Mesodermal cell (in vitro differentiated cells): ENCODE measurements at regions not wholly inside any gene's neighbourhood (a gene's known extent, or its start where the extent isn't known, plus 50 kb on each side); places are given as distances from the start of the nearest gene placed in this dataset.

Experiments
- H3K27ac ChIP-seq: 2 replicates; pipeline ENCODE4 v1.7.0; 2013; ENCODE audit warnings: mild to moderate bottlenecking, low read depth, low read length, moderate library complexity; ENCODE audit not compliant: severe bottlenecking
- H3K36me3 ChIP-seq: 2 replicates; pipeline ENCODE4 v1.7.1; 2013; ENCODE audit warnings: mild to moderate bottlenecking, low read length, moderate library complexity; ENCODE audit not compliant: control insufficient read depth, insufficient read depth
- H3K4me1 ChIP-seq: one replicate; pipeline ENCODE4 v1.7.1; 2013; ENCODE audit warnings: mild to moderate bottlenecking, low read length; ENCODE audit not compliant: insufficient read depth, control insufficient read depth, poor library complexity, severe bottlenecking
- H3K4me3 ChIP-seq: 2 replicates; pipeline ENCODE4 v1.7.0; 2013; ENCODE audit warnings: low read length, control low read depth, mild to moderate bottlenecking; ENCODE audit not compliant: insufficient read depth, poor library complexity, severe bottlenecking; ENCODE audit errors: extremely low read depth
- H3K9me3 ChIP-seq: 2 replicates; pipeline ENCODE4 v1.7.1; 2013; ENCODE audit warnings: mild to moderate bottlenecking, low read length, moderate library complexity; ENCODE audit not compliant: control insufficient read depth
- WGBS, 2 experiments: methylation state at CpG; one replicate each; pipeline ENCODE4 v1.1.5; 2013; ENCODE audit warnings: missing lambda C conversion rate in 2 of 2; ENCODE audit not compliant: insufficient coverage in 2 of 2; 5-methylcytosine and 5-hydroxymethylcytosine counted together

- H3K9me3 ChIP-seq, result no peaks in the 10 kb centered on the region
- 63 to 81% methylated on average over 1 to 2 of the region's 2 CpGs for WGBS, 2 experiments
- no peaks in the 10 kb centered on the region for H3K36me3 ChIP-seq
- no peak overlapping the region for H3K4me3 ChIP-seq
- H3K4me1 ChIP-seq, result no peaks in the 10 kb centered on the region
- H3K27ac ChIP-seq, result no peak overlapping the region
These were observed 442.6 kb upstream of the LRATD1 start for GRCh38 chr2:14189929-14190328.

- H3K9me3 ChIP-seq, result no peaks in the 10 kb centered on the region
- no peak overlapping the region for H3K4me3 ChIP-seq
- H3K36me3 ChIP-seq, result no peaks in the 10 kb centered on the region
- no CpG with 5 or more reads among the region's 1 CpG for WGBS, 2 experiments
- no peak overlapping the region for H3K27ac ChIP-seq
- no peaks in the 10 kb centered on the region for H3K4me1 ChIP-seq
These were observed 438.3 kb upstream of the LRATD1 start for GRCh38 chr2:14194233-14194632.

GRCh38 chr2:14197293-14197692 is 435.2 kb upstream of the LRATD1 start:
- Histone ChIP-seq H3K36me3 (no peaks in the 10 kb centered on the region), H3K27ac (no peak overlapping the region), H3K4me1 (no peaks in the 10 kb centered on the region), H3K9me3 (no peaks in the 10 kb centered on the region), H3K4me3 (no peak overlapping the region)
- WGBS, 2 experiments, result 45% methylated on average over 1 of the region's 2 CpGs; no CpG with 5 or more reads in 1 of the 2 experiments

- Histone ChIP-seq H3K36me3 (no peaks in the 10 kb centered on the region), H3K9me3 (no peaks in the 10 kb centered on the region), H3K27ac (no peak overlapping the region), H3K4me1 (no peaks in the 10 kb centered on the region), H3K4me3 (no peak overlapping the region)
- 55 to 65% methylated on average over 2 of the region's 3 CpGs for WGBS, 2 experiments
These were observed 433.5 kb upstream of the LRATD1 start for GRCh38 chr2:14199040-14199439.

- no peak overlapping the region for H3K27ac ChIP-seq
These were observed 413.2 kb upstream of the LRATD1 start for GRCh38 chr2:14219306-14219705.

GRCh38 chr2:14220101-14220500 is 412.4 kb upstream of the LRATD1 start:
- 100% methylated on average over 1 of the region's 1 CpG for WGBS, 2 experiments
- Histone ChIP-seq H3K36me3 (no peaks in the 10 kb centered on the region), H3K9me3 (no peaks in the 10 kb centered on the region)

More at GRCh38 chr2:14219306-14219705, 413.2 kb upstream of the LRATD1 start:
- no peaks in the 10 kb centered on the region for H3K9me3 ChIP-seq
- no peak overlapping the region for H3K4me3 ChIP-seq
- no peaks in the 10 kb centered on the region for H3K36me3 ChIP-seq
- 90 to 92% methylated on average over 2 of the region's 3 CpGs for WGBS, 2 experiments
- no peaks in the 10 kb centered on the region for H3K4me1 ChIP-seq

GRCh38 chr2:14221466-14221865 is 411.1 kb upstream of the LRATD1 start:
- 71 to 88% methylated on average over 1 of the region's 4 CpGs for WGBS, 2 experiments
- H3K36me3 ChIP-seq, result no peaks in the 10 kb centered on the region
- no peaks in the 10 kb centered on the region for H3K9me3 ChIP-seq
- H3K4me1 ChIP-seq, result no peaks in the 10 kb centered on the region
- no peak overlapping the region for H3K4me3 ChIP-seq
- no peak overlapping the region for H3K27ac ChIP-seq

More at GRCh38 chr2:14220101-14220500, 412.4 kb upstream of the LRATD1 start:
- Histone ChIP-seq H3K27ac (no peak overlapping the region), H3K4me3 (no peak overlapping the region), H3K4me1 (no peaks in the 10 kb centered on the region)

- Histone ChIP-seq H3K27ac (no peak overlapping the region), H3K4me1 (no peaks in the 10 kb centered on the region), H3K9me3 (no peaks in the 10 kb centered on the region), H3K4me3 (no peak overlapping the region), H3K36me3 (no peaks in the 10 kb centered on the region)
- no CpG with 5 or more reads among the region's 1 CpG for WGBS, 2 experiments
These were observed 408.9 kb upstream of the LRATD1 start for GRCh38 chr2:14223576-14223975.

- Histone ChIP-seq H3K4me1 (no peaks in the 10 kb centered on the region), H3K36me3 (no peaks in the 10 kb centered on the region), H3K27ac (no peak overlapping the region), H3K4me3 (no peak overlapping the region), H3K9me3 (no peaks in the 10 kb centered on the region)
- 67% methylated on average over 1 of the region's 1 CpG; no CpG with 5 or more reads in 1 of the 2 experiments for WGBS, 2 experiments
These were observed 401.1 kb upstream of the LRATD1 start for GRCh38 chr2:14231391-14231898.

GRCh38 chr2:14232217-14232616 is 400.3 kb upstream of the LRATD1 start:
- WGBS, 2 experiments, result 40 to 84% methylated on average over 1 to 2 of the region's 4 CpGs
- H3K27ac ChIP-seq, result no peak overlapping the region
- no peak overlapping the region for H3K4me3 ChIP-seq
- no peaks in the 10 kb centered on the region for H3K36me3 ChIP-seq
- H3K9me3 ChIP-seq, result no peaks in the 10 kb centered on the region
- H3K4me1 ChIP-seq, result no peaks in the 10 kb centered on the region

GRCh38 chr2:14234911-14235310 is 397.6 kb upstream of the LRATD1 start:
- no peaks in the 10 kb centered on the region for H3K4me1 ChIP-seq
- WGBS, 2 experiments, result 90 to 91% methylated on average over 4 of the region's 5 CpGs
- H3K36me3 ChIP-seq, result no peaks in the 10 kb centered on the region
- no peak overlapping the region for H3K4me3 ChIP-seq
- H3K9me3 ChIP-seq, result no peaks in the 10 kb centered on the region
- H3K27ac ChIP-seq, result no peak overlapping the region
